ENCODE measurements at regions not wholly inside any gene's neighbourhood (a gene's known extent, or its start where the extent isn't known, plus 50 kb on each side); places are given as distances from the start of the nearest gene placed in this dataset.
A peak's percentile ranks its signal among the peaks of the same experiment; 100 is the strongest.

DNA sequence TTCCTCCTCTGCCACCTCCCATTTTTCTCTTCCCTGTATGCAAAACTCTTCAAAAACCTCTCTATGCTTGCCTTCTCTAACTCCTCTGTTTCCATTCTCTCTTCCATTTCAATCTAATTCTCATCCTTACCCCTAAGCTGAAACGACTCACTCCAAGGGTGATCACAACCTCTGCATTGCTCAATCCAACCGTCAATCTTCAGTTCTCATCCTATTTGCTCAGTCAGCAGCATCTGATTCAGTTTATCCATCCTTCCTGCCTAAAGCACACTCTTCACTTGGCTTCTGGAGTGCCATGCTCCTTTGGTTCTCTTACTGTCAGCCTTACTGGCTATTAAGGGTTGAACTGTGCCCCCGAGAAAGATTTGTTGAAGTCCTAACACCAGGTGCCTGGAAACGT lies 163.5 kb upstream of the NEBL start:
- 92% methylated on average over 4 of the region's 4 CpGs; no CpG with 5 or more reads in 1 of the 2 experiments for WGBS, 2 experiments (ENCODE audit: extremely low coverage in 1 of 2, insufficient coverage in 1 of 2, insufficient read length in 1 of 2, insufficient replicate concordance in 2 of 2, low coverage in 1 of 2, low lambda C conversion rate in 2 of 2, missing lambda C conversion rate in 1 of 2)
- H3K27ac ChIP-seq (ENCODE audit: low read depth, low read length): no peak overlapping the region
- TF ChIP-seq CEBPB (IDR thresholded peaks at IDR 0.05; ENCODE audit: low read depth, low read length): peak; percentile 9; the same call in 1 of the 2 replicates
- no peak for TF ChIP-seq BCL11A (IDR thresholded peaks at IDR 0.05; ENCODE audit: low read depth in 2 of 2, low read length in 2 of 2)
- H2AFZ ChIP-seq (ENCODE audit: low read length): no peak overlapping the region
- ChIA-PET CTCF (ENCODE audit: partially characterized antibody) (no interaction called here), POLR2A (ENCODE audit: partially characterized antibody) (no interaction called here)
- no peaks in the 10 kb centered on the region; a peak in 2 of 7 replicates for H3K4me1 ChIP-seq (replicated peaks in 1 of 4; ENCODE audit: control insufficient read depth in 3 of 4, insufficient read depth in 4 of 4, low read length in 3 of 4)
- no peak overlapping the region for H4K5ac ChIP-seq (ENCODE audit: insufficient read length, low read depth, low read length)
- H2BK20ac ChIP-seq (ENCODE audit: low read length): no peak overlapping the region
- H2BK5ac ChIP-seq (ENCODE audit: low read depth, low read length): no peak overlapping the region
- H3K4me3 ChIP-seq (ENCODE audit: extremely low read depth in 1 of 4, insufficient read depth in 2 of 4, low read depth in 3 of 4, low read length in 4 of 4): no peak overlapping the region
- H2AK5ac ChIP-seq (ENCODE audit: low read depth, low read length): no peak overlapping the region
- no peak overlapping the region for H3K23ac ChIP-seq (ENCODE audit: insufficient read length)
- H3K56ac ChIP-seq (replicated peaks; ENCODE audit: insufficient read length, low read depth, low read length): no peak overlapping the region
- no peaks in the 10 kb centered on the region for H3K27me3 ChIP-seq (replicated peaks in 1 of 4; ENCODE audit: control insufficient read depth in 3 of 4, extremely low read depth in 1 of 4, insufficient read depth in 3 of 4, low read length in 3 of 4)
- H3K18ac ChIP-seq (ENCODE audit: extremely low read depth, low read length): no peak overlapping the region
- no peak for DNase-seq (ENCODE audit: low read depth in 1 of 2, low spot score in 2 of 2)
- no peak for FAIRE-seq
- no peaks in the 10 kb centered on the region for H4K20me1 ChIP-seq (replicated peaks in 1 of 2; ENCODE audit: control insufficient read depth in 1 of 2, insufficient read depth in 2 of 2, low read length in 2 of 2)
- no peak overlapping the region for H3K14ac ChIP-seq (ENCODE audit: insufficient read length)
- H3K79me2 ChIP-seq (ENCODE audit: control insufficient read depth in 1 of 2, insufficient read depth in 2 of 2, low read length in 2 of 2): no peaks in the 10 kb centered on the region
- no peak overlapping the region for H3K4ac ChIP-seq (replicated peaks; ENCODE audit: insufficient read length, low read depth, low read length)
- no peaks in the 10 kb centered on the region; a peak in 1 of 8 replicates for H3K36me3 ChIP-seq (ENCODE audit: control insufficient read depth in 2 of 4, insufficient read depth in 4 of 4, low read length in 3 of 4)
- H3K23me2 ChIP-seq (ENCODE audit: low read depth, low read length): no peaks in the 10 kb centered on the region
- no peak overlapping the region for H2BK15ac ChIP-seq (ENCODE audit: low read length)
- no peak overlapping the region for H2BK12ac ChIP-seq (ENCODE audit: low read depth, low read length)
- peaks cover 5 to 6% of the 10 kb centered on the region in 2 experiments; a peak in 2 of 4 replicates for H3K9me3 ChIP-seq (ENCODE audit: insufficient read depth in 2 of 2, low read depth in 1 of 2, low read length in 1 of 2)
- H3K9ac ChIP-seq (replicated peaks in 1 of 4; ENCODE audit: extremely low read depth in 1 of 4, low read depth in 3 of 4, low read length in 3 of 4): no peak overlapping the region
- no peak overlapping the region for H2BK120ac ChIP-seq (replicated peaks; ENCODE audit: low read depth, low read length)
- H3K79me1 ChIP-seq (ENCODE audit: low read depth, low read length): no peaks in the 10 kb centered on the region
- H4K91ac ChIP-seq (replicated peaks; ENCODE audit: insufficient read length, low read length): no peak overlapping the region
- H3K4me2 ChIP-seq (ENCODE audit: insufficient read depth in 1 of 2, low read depth in 2 of 2, low read length in 2 of 2): no peak overlapping the region
- H4K8ac ChIP-seq (ENCODE audit: extremely low read depth, insufficient read depth, low read length): no peak overlapping the region
